Hypothalamus (tissue), 51 donors: ENCODE measurements at regions not wholly inside any gene's neighbourhood (a gene's known extent, or its start where the extent isn't known, plus 50 kb on each side); places are given as distances from the start of the nearest gene placed in this dataset.
"Not testable (repeated sequence)": the region's sequence is repeated elsewhere in the genome, so short reads cannot be mapped to it uniquely, and the experiment has no call there.

ENCODE experiments used
- DNase-seq, 51 donors: peaks; one replicate each; lab custom pipeline; 2025; lab: John Stamatoyannopoulos, UW

- no peak for DNase-seq
Observed at GRCh38 chr13:67438465-67438864, 208.3 kb upstream of the PCDH9 start.

- no peak for DNase-seq
Observed at GRCh38 chr13:67437244-67437643, 207.1 kb upstream of the PCDH9 start.

GRCh38 chr13:67421475-67421874 is 191.3 kb upstream of the PCDH9 start:
- DNase-seq, result no peak

GRCh38 chr13:67416047-67416925 is 186.2 kb upstream of the PCDH9 start:
- DNase-seq, result peak in 2 of 51 donors; percentile 1 to 7

GRCh38 chr13:67410645-67411044 is 180.5 kb upstream of the PCDH9 start:
- DNase-seq, result no peak

GRCh38 chr13:67408798-67409197 is 178.7 kb upstream of the PCDH9 start:
- peak in 1 of 51 donors; percentile 26 for DNase-seq

- DNase-seq, result no peak
Observed at GRCh38 chr13:67402546-67402945, 172.4 kb upstream of the PCDH9 start.

GRCh38 chr13:67395577-67395976 is 165.4 kb upstream of the PCDH9 start:
- no peak for DNase-seq

- no peak for DNase-seq
Observed at GRCh38 chr13:67392014-67392413, 161.9 kb upstream of the PCDH9 start.

- DNase-seq, result no peak
Observed at GRCh38 chr13:67390462-67391086, 160.4 kb upstream of the PCDH9 start.

GRCh38 chr13:67389171-67389570 is 159.0 kb upstream of the PCDH9 start:
- DNase-seq, result no peak

GRCh38 chr13:67383109-67383757 is 153.1 kb upstream of the PCDH9 start:
- DNase-seq, result not testable (repeated sequence)

- DNase-seq, result no peak
Observed at GRCh38 chr13:67377919-67378318, 147.8 kb upstream of the PCDH9 start.

- DNase-seq, result no peak
Observed at GRCh38 chr13:67374391-67374790, 144.3 kb upstream of the PCDH9 start.

- no peak for DNase-seq
Observed at GRCh38 chr13:67372868-67373464, 142.8 kb upstream of the PCDH9 start.

GRCh38 chr13:67369895-67370660 is 139.9 kb upstream of the PCDH9 start:
- no peak for DNase-seq

GRCh38 chr13:67367399-67367798 is 137.3 kb upstream of the PCDH9 start:
- DNase-seq, result no peak

GRCh38 chr13:67366533-67366932 is 136.4 kb upstream of the PCDH9 start:
- DNase-seq, result no peak

GRCh38 chr13:67355812-67356476 is 125.8 kb upstream of the PCDH9 start:
- DNase-seq, result no peak

- DNase-seq, result no peak
Observed at GRCh38 chr13:67353941-67354340, 123.8 kb upstream of the PCDH9 start.
